ENCODE measurements at regions not wholly inside any gene's neighbourhood (a gene's known extent, or its start where the extent isn't known, plus 50 kb on each side); places are given as distances from the start of the nearest gene placed in this dataset.
"Not testable (repeated sequence)": the region's sequence is repeated elsewhere in the genome, so short reads cannot be mapped to it uniquely, and the experiment has no call there.

DNA sequence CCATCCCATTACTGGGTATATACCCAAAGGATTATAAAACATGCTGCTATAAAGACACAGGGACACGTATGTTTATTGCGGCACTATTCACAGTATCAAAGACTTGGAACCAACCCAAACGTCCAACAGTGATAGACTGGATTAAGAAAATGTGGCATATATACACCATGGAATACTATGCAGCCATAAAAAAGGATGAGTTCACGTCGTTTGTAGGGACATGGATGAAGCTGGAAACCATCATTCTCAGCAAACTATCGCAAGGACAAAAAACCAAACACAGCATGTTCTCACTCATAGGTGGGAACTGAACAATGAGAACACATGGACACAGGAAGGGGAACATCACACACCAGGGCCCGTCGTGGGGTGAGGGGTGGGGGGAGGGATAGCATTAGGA lies 106.1 kb downstream of the CHD1L start:
- DNase-seq, result not testable (repeated sequence)

DNA sequence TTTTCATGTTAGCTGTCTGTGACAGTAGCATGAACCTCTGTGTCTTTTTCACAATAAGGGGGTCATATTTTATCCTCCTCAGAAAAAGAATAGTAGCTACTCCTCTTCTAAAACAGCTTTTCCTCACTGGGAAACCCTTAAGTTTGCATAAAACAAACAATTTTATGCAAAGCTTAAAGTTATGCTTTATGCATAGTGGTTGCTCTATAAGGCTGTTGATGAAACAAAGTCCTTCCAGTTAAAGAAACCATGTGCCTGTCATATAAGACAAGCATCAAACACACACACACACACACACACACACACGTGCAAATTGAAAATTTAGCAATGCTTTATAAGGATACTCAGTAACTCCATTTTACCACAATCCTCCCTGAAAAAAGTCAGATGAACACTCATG lies 107.0 kb downstream of the CHD1L start:
- no peak for DNase-seq

GRCh38 chr1:147351140-147351835 lies 108.8 kb downstream of the CHD1L start:
- no peak for DNase-seq

DNA sequence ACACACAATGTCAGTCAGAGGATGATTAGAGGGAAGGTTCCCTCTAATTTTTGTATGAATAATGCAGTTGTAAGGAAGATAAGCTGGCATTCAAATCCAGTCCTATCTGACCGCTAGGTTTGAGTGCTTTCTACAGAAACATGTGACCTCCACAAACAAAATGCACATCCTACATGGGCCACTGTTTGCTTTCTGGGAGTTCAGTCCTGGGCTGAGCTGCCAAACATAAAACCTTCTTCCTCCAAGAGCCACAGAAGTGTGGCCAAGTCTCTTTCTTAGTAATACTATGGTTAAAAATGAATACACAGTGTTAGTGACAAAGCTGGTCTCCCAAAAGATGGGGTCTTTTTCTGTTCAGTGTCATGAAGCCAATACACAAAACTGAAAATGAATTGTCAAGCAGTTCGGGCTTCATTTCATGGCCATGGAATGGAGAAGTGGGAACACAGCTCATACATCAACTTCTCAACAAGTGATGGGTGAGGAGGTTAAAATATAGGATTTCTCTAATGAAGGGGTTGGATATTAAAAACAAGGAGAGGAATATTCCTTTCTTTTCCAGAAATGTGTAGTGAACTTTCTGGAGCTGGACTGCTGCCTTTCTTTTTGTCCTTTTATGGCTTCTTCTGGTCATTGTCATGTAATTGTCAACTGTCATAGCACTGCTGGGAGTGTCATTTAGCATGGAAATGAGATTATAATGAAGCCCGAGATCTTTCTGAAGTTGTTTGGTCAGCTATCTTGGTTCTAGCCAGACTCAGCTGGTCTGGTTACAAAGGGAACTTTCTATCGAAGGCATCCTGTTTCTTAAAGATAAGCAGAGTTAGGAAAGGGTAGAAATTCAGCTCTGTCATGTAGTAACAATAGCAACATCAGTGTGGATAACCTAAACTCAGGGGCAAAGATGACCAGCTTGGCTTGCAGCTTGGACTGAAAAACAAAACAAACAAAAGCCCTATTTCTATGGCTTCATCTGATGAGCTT lies 135.1 kb downstream of the CHD1L start:
- no peak for DNase-seq

GRCh38 chr1:147379889-147380288 lies 137.4 kb downstream of the CHD1L start:
- DNase-seq, result no peak

GRCh38 chr1:147384804-147385203 lies 142.3 kb downstream of the CHD1L start:
- no peak for DNase-seq

DNA sequence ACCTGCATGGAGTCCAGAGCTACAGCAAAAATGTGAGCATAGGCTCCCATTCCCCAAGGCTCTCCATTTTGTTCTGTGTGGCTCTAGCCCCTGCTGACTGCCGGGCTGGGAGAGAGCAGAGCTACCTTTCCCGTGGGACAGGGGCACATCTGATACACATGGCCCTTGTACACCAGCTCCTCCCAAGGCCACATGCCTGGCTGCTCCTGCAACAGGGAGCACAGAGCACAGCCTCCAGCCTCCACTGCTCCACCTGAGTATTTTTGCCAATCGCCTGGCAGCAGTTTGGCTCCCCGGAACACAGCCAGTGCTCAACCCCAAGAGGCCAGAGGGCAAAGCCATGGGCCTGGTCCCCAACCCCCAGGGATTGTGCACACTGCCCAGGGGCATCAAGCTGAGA lies 146.5 kb downstream of the CHD1L start:
- DNase-seq, result no peak

- peak; percentile 63 for DNase-seq
Measured at GRCh38 chr1:147389532-147390184, 147.2 kb downstream of the CHD1L start.

DNA sequence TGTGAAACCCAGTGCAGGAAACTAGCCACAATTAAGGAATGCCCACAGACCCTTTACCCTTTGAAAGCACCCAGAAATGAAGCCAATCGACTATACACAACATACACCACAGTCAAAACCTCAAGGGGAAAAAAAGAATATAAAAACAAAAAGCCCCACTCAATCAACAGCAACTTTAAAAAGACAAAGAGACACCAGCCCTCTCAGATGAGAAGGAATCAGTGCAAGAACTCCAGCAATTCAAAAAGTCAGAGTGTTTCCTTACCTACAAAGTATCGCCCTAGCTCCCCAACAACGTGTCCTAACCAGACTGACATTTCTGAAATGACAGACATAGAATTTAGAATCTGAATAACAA lies 147.7 kb downstream of the CHD1L start:
- no peak for DNase-seq

DNA sequence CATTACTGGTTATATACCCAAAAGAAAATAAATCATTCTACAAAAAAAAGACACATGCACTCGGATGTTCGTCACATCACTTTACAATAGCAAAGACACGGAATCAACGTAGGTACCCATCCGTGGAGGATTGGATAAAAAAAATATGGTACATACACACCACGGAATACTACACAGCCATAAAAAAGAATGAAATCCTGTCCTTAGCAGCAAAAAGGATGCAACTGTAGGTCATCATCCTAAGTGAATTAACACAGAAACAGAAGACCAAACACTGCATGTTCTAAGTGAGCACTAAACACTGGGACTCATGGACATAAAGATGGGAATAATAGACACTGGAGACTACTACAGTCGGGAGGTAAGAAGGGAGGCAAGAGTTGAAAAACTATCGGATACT lies 148.6 kb downstream of the CHD1L start:
- no peak for DNase-seq

- DNase-seq, result not testable (repeated sequence)
Measured at GRCh38 chr1:147402326-147403045, 138.8 kb upstream of the BCL9 start.

DNA sequence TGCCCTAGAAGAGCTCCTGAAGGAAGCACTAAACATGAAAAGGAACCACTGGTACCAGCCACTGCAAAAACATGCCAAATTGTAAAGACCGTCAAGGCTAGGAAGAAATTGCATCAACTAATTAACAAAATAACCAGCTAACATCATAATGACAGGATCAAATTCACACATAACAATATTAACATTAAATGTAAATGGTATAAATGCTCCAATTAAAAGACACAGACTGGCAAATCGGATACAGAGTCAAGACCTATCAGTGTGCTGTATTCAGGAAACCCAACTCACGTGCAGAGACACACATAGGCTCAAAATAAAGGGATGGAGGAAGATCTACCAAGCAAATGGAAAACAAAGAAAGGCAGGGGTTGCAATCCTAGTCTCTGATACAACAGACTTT lies 137.0 kb upstream of the BCL9 start:
- not testable (repeated sequence) for DNase-seq

- DNase-seq, result no peak
Measured at GRCh38 chr1:147409886-147410285, 131.4 kb upstream of the BCL9 start.

DNA sequence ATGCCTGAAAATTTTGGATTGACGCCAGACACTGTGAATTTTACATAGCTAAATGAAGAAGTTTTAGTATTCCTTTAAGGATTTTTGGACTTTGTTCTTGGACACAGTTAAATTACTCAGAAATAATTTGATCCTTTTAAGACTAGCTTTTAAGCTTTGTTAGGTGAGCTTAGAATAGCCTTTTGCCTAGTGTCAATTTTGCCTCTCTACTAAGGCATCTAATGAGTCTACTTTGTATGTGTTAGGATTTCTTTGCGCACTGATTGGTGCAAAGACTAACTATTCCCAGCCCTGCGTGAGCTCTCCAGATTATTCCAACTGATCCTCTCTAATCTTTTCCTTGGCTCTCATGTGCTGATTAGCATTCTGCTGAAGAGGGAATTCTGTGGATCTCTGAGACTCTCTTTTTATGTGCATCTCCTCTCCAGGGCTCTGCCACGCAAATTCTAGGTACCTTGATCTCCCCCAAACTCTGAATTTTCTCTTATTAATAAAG lies 128.1 kb upstream of the BCL9 start:
- no peak for DNase-seq

- DNase-seq, result no peak
Measured at GRCh38 chr1:147414505-147415163, 126.7 kb upstream of the BCL9 start.

- DNase-seq, result no peak
Measured at GRCh38 chr1:147417024-147417423, 124.3 kb upstream of the BCL9 start.

- DNase-seq, result not testable (repeated sequence)
Measured at GRCh38 chr1:147423100-147423827, 118.0 kb upstream of the BCL9 start.

DNA sequence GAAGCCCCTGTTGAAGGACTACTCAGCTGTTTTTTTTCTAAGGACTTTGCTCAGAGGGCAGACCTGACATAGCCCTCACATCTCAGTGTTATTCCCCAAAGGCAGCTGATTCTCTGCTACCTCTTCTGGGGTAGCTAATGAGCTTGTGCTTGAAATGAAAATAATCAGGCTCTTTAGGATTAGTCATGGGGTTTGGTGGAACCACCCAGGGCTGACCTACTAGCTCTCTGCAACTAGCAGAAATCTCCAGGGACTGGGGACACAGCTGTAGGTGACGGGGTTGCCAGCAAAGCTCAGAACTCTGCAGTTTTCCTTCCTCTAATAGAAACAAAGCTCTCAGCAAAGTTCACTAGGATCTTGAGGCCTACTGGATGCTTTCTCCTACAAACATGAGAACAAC lies 106.4 kb upstream of the BCL9 start:
- no peak for DNase-seq

DNA sequence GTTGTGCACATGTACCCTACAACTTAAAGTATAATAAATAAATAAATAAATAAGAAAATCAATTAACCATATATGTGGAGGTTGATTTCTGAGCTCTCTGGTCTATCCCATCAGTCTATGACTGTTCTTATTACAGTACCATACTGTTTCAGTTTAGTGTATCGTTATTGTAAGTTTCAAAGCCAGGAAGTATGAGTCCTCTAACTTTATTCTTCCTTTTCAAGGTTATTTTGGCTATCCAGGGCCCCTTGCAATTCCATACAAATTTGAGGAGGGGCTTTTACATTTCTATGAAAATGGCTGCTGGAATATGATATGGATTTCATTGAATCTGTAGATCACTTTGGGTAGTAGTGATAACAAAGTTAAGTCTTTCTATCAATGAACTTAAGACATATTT lies 96.9 kb upstream of the BCL9 start:
- DNase-seq, result no peak

DNA sequence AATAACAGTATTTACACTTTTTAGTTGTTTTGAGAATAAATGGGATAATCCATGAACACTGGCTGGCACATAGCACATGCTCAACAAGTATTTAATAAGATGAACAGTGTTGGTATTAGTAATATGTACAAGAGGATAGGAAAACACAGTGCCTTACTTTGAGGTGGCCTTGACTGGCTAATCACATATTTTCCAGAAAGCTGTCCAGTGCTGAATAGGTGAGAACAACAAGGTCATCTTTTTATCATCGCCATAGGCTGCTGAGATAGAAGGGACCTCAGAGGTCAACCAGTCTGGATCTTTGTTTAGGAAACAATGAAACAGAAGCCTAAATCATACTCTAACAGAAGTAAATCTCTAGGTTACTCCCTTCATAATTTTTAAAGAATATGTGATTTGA lies 89.7 kb upstream of the BCL9 start:
- DNase-seq, result no peak

DNA sequence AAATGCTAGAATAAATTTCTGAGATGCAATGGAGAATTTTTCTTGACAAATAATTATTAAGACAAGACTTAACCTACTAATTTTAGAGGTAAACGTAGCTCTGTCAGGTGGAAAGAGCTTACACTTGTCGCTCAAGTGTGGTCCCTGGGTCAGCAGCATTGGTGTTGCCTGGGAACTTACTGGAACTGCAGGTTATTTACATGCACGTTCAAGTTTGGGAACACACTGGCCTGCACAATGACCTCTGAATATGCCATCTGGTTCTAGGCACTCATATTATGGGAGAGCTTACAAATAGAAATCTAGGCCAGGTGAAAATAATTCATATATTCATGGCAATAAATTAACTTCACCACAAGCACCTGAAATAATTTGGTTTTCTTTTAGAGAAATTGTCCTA lies 88.5 kb upstream of the BCL9 start:
- DNase-seq, result no peak

Data from dermis blood vessel endothelial cell (primary cell).